DOHH2 (cell line): ENCODE measurements at regions not wholly inside any gene's neighbourhood (a gene's known extent, or its start where the extent isn't known, plus 50 kb on each side); places are given as distances from the start of the nearest gene placed in this dataset.

Experiments
- H3F3A ChIP-seq: fragments of 200-600 bp; sonication (generic), shearing (Covaris generic); 2 replicates; pipeline ENCODE4 v1.6.0; 2016; ENCODE audit warnings: antibody characterized with exemption, mild to moderate bottlenecking; ENCODE audit not compliant: control insufficient read depth, insufficient read depth
- H3K27ac ChIP-seq: fragments of 200-600 bp; sonication (generic); 2 replicates; pipeline ENCODE4 v1.5.1; 2014; ENCODE audit warnings: low read depth, mild to moderate bottlenecking, low read length, moderate library complexity
- H3K27me3 ChIP-seq: fragments of 200-600 bp; sonication (generic); 2 replicates; pipeline ENCODE4 v1.6.1; 2014; ENCODE audit warnings: mild to moderate bottlenecking, low read length, mixed read lengths; ENCODE audit not compliant: control insufficient read depth
- H3K36me3 ChIP-seq: fragments of 200-600 bp; sonication (generic); 2 replicates; pipeline ENCODE4 v1.6.1; 2014; ENCODE audit warnings: mild to moderate bottlenecking, low read length, moderate library complexity, mixed read lengths; ENCODE audit not compliant: control insufficient read depth
- H3K4me1 ChIP-seq: fragments of 200-600 bp; sonication (generic); 2 replicates; pipeline ENCODE4 v1.6.1; 2014; ENCODE audit warnings: mild to moderate bottlenecking, low read length, mixed read lengths; ENCODE audit not compliant: control insufficient read depth
- H3K4me2 ChIP-seq: fragments of 200-600 bp; sonication (generic); 2 replicates; pipeline ENCODE4 v1.6.0; 2014; ENCODE audit warnings: mild to moderate bottlenecking, low read length, moderate library complexity
- H3K4me3 ChIP-seq: fragments of 200-600 bp; sonication (generic); 2 replicates; pipeline ENCODE4 v1.5.1; 2014; ENCODE audit warnings: mild to moderate bottlenecking, low read length, mixed read lengths
- H3K79me2 ChIP-seq: fragments of 200-600 bp; sonication (generic); 2 replicates; pipeline ENCODE4 v1.6.1; 2014; ENCODE audit warnings: mild to moderate bottlenecking, low read length, mixed read lengths; ENCODE audit not compliant: control insufficient read depth
- H3K9me2 ChIP-seq: fragments of 200-600 bp; sonication (generic); replicated peaks from 2 replicates; pipeline ENCODE4 v1.6.1; 2014; ENCODE audit warnings: mild to moderate bottlenecking, low read length, mixed read lengths; ENCODE audit not compliant: control insufficient read depth
- H3K9me3 ChIP-seq: fragments of 200-600 bp; sonication (generic); 2 replicates; pipeline ENCODE4 v1.6.1; 2014; ENCODE audit warnings: antibody characterized with exemption, low read length, mixed read lengths; ENCODE audit not compliant: control insufficient read depth, insufficient read depth
- H4K20me1 ChIP-seq: fragments of 200-600 bp; sonication (generic); 2 replicates; pipeline ENCODE4 v1.6.0; 2014; ENCODE audit warnings: low read depth, mild to moderate bottlenecking, antibody characterized with exemption, low read length, moderate library complexity; ENCODE audit not compliant: control insufficient read depth, insufficient read depth
- EZH2phosphoT487 ChIP-seq: fragments of 200-600 bp; sonication (generic); IDR thresholded peaks from 2 replicates; pipeline ENCODE4 v1.6.1; 2017; ENCODE audit warnings: borderline replicate concordance, mild to moderate bottlenecking, antibody characterized with exemption, low read length, moderate library complexity, mixed read lengths
- TF ChIP-seq, protein P1 (sequence below): fragments of 200-600 bp; sonication (generic); IDR thresholded peaks from one replicate; pipeline ENCODE4 v1.5.1; 2014; ENCODE audit warnings: antibody characterized with exemption, mild to moderate bottlenecking, low read depth, low read length; ENCODE audit not compliant: poor library complexity, severe bottlenecking

DNA sequence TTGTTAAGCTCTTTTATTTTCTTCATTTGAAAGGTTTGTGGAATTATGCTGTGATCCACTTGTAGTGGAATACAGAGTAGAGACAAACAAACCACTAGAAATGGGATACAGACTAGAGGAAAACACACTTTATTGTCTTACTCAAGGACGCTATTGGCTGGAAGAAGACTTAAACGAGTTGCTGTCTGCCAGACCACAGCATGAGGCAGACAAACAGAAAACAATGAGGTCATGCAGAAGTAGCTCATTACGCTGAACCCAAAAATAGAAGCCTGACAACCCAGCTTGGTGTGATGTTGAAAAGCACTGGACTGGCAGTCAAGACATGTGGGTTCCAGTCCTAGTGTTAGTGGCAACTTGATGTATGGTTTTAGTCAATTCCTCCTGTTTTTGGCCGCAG lies 62.4 kb upstream of the P3H2 start:
- Histone ChIP-seq H3K27ac (no peak overlapping the region), H3K4me1 (no peaks in the 10 kb centered on the region), H3K79me2 (no peaks in the 10 kb centered on the region), H3K9me3 (no peaks in the 10 kb centered on the region), H3K27me3 (no peaks in the 10 kb centered on the region), H3K9me2 (no peaks in the 10 kb centered on the region), H3K36me3 (no peaks in the 10 kb centered on the region), H3K4me3 (no peak overlapping the region), H3K4me2 (no peak overlapping the region), H4K20me1 (no peaks in the 10 kb centered on the region), H3F3A (no peaks in the 10 kb centered on the region)
- no peak for TF ChIP-seq EZH2phosphoT487
- TF ChIP-seq, protein P1, sequence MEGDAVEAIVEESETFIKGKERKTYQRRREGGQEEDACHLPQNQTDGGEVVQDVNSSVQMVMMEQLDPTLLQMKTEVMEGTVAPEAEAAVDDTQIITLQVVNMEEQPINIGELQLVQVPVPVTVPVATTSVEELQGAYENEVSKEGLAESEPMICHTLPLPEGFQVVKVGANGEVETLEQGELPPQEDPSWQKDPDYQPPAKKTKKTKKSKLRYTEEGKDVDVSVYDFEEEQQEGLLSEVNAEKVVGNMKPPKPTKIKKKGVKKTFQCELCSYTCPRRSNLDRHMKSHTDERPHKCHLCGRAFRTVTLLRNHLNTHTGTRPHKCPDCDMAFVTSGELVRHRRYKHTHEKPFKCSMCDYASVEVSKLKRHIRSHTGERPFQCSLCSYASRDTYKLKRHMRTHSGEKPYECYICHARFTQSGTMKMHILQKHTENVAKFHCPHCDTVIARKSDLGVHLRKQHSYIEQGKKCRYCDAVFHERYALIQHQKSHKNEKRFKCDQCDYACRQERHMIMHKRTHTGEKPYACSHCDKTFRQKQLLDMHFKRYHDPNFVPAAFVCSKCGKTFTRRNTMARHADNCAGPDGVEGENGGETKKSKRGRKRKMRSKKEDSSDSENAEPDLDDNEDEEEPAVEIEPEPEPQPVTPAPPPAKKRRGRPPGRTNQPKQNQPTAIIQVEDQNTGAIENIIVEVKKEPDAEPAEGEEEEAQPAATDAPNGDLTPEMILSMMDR = no peak

DNA sequence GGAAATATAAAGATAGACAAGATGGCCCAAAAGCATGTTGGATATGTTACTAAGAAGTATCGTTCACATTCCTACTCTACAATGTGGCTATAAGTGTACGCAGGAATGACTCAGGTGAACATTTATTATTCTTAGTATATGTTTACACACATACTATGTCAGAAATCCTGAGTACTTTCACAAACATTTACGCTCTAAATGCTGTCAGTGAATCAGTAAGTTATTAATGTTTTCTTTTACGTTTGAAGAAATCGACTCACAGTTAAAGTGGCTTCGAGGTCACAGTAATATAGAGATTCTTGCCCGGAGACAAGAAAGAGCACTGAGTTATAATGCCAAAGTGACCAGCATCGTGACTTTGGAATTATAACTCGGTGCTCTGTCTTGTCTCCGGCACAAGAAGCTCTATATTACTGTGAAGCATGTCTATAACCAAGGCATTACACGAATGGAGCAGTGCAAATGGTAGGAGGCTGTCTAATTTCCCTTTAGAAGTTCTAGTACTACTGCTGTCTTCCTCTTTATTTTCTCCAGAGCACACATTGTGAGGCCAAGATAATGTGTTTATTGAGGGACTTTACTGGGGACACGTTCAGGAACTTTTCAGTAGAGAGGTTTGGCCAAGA lies 61.8 kb upstream of the P3H2 start:
- H3K4me1 ChIP-seq = no peaks in the 10 kb centered on the region
- TF ChIP-seq EZH2phosphoT487 = no peak
- TF ChIP-seq, protein P1 = no peak
- H3K9me2 ChIP-seq = no peaks in the 10 kb centered on the region
- no peaks in the 10 kb centered on the region for H3K36me3 ChIP-seq
- H4K20me1 ChIP-seq = no peaks in the 10 kb centered on the region
- H3K4me3 ChIP-seq = no peak overlapping the region
- no peaks in the 10 kb centered on the region for H3F3A ChIP-seq
- no peak overlapping the region for H3K27ac ChIP-seq
- no peaks in the 10 kb centered on the region for H3K27me3 ChIP-seq
- no peaks in the 10 kb centered on the region for H3K79me2 ChIP-seq
- H3K4me2 ChIP-seq = no peak overlapping the region
- H3K9me3 ChIP-seq = no peaks in the 10 kb centered on the region

DNA sequence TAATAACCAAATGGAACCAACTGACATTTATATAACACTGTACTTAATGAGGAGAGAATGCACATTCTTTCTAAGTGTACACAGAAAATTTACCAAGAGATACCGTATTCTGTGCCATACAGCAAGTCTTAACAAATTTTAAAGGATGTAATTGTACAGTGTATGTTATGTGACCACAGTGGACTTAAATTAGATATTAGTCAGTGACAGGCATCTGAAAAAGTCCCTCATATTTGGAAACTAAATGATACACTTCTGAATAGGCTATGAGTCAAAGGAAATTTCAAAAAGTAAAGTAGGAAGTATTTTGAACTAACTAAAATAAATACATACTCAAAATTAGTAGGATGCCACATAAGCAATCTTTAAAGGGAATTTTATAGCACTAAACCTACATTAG lies 59.6 kb upstream of the P3H2 start:
- Histone ChIP-seq H3K79me2 (no peaks in the 10 kb centered on the region), H3K4me2 (no peak overlapping the region), H3K27ac (no peak overlapping the region), H4K20me1 (no peaks in the 10 kb centered on the region), H3K27me3 (no peaks in the 10 kb centered on the region), H3K9me3 (no peaks in the 10 kb centered on the region), H3F3A (no peaks in the 10 kb centered on the region), H3K4me3 (no peak overlapping the region), H3K36me3 (no peaks in the 10 kb centered on the region), H3K4me1 (no peaks in the 10 kb centered on the region), H3K9me2 (no peaks in the 10 kb centered on the region)
- TF ChIP-seq, protein P1 = no peak
- no peak for TF ChIP-seq EZH2phosphoT487
